ENCODE measurements at regions not wholly inside any gene's neighbourhood (a gene's known extent, or its start where the extent isn't known, plus 50 kb on each side); places are given as distances from the start of the nearest gene placed in this dataset.

DNA sequence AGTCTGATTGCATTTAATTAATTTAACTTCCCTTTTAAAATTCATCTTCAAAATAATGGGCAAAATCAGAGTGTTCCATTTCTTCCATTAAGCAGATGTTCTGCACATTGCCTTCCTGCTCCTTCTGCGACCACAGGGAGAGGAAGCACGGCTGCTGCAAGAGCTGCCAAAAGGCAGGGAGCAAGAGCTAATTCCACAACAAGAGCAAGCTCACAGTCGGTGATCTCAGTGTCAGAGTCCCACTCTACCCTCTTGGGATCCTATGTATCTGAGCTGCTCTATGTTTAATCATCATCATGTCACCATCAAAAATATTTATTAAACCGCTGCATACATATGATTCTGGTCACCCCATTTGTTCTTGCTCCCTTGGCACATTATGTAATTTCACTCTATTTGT lies 255.3 kb upstream of the CAMK1G start:
- DNase-seq (ENCODE audit: low spot score) = no peak

DNA sequence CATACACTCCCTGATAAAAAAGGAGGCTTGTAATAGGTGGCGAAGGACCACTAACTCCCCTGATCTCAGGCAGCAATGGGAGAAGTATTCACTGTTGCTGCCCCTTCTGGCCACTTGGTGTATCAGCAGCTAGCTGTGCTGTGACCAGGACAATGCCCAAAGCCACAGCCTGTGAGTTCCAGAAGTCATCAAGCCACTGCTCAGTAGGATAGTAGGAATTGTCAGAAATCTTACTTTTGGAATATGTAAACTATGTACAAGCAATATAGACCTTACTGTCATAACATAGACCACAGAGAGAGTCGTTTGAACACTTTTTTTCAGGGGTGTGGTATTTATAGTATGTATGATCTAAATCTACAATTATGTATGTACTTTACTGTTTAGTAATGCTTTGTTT lies 248.3 kb upstream of the CAMK1G start:
- DNase-seq (ENCODE audit: low spot score) = peak; percentile 16

GRCh38 chr1:209341146-209341545 lies 242.4 kb upstream of the CAMK1G start:
- no peak for DNase-seq (ENCODE audit: low spot score)

DNA sequence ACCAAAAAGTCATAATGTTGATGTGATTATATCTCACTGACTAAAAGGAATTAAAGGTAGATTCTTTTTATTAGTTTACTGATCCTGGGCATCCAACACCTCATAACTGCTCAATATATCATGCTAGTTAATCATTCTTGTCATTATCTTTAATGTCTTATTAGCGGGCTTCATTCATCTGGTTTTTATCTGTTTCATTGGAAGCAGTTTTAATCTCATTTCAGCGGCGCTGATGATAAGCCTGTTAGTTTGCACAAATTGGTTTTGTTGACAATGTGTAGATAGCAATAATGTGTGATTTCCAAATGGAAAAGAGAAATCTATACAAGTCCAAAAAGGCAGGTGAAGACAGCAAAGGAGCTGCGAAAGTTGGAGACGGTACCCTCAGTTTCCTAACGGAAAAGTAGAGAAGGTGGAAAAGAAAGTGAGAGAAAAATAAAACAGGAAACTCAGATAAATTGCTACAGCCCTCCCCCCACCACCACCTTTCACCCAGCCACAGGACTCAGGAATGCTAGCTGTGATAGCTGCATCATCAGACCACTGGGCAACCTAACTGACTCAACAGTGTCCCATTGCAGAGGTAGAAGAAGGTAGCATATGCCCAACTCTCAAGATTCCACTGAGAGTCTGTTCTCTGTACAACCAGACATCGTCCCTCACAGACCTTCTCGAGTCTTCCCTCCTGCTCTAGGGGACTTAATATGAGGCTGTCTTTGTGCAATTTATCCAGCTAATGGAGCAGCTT lies 241.7 kb upstream of the CAMK1G start:
- DNase-seq (ENCODE audit: low spot score) = no peak

DNA sequence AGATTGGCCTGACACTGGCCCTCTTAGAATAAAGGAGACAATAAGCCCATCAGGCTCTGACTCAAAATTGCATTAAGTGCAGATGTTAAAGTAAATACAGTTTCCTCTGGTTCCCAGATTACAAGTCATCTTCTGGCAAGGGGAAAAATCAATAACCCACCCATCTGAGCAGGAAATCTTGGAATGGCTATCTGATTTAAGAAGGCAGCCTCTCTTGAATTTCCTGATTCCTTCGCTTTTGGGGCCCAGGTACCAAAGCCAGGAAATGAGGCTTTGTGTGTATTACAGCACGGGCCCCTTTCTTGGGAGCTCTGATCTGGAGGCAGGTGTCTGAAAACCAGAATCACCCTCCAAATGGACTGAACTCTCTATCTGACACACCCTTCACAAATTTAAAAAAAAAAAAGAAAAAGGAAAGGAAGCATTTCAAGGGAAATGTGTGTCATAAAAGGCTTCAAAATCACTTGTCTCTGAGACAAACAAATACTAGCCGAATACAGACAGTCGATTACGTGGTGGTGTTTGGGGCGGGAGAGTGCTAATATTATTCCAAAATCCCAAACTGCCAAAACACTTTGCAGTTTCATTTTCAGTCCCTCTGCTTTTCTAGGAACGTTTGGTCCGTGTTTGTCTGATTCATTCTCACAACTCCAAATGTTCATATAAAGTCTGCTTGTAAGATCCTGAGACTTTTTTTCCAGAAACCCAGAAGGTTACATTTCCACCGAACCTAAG lies 240.9 kb upstream of the CAMK1G start:
- DNase-seq (ENCODE audit: low spot score) = no peak

- DNase-seq (ENCODE audit: low spot score) = no peak
Measured at GRCh38 chr1:209343511-209343910, 240.0 kb upstream of the CAMK1G start.

- no peak for DNase-seq (ENCODE audit: low spot score)
Measured at GRCh38 chr1:209344156-209344555, 239.4 kb upstream of the CAMK1G start.

- DNase-seq (ENCODE audit: low spot score) = no peak
Measured at GRCh38 chr1:209349363-209350308, 233.9 kb upstream of the CAMK1G start.

DNA sequence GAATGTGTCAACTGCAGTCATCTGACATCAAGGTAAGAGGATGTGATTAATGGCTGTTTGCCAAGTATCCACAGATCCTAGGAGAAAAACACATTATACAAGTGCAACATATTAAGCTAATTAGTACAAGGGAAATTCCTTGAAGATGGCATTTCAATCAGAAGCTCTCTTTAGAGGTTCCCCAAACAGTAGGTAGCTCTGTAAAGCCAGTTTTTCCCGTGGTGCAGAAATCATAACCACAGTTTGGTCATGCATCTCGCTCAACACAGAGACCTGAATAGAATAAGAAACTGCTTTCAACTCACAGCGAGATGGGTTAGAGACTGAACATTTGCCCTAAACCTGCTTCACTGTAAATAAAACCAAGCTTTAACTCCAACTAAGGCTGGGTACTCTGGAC lies 230.5 kb upstream of the CAMK1G start:
- no peak for DNase-seq (ENCODE audit: low spot score)

DNA sequence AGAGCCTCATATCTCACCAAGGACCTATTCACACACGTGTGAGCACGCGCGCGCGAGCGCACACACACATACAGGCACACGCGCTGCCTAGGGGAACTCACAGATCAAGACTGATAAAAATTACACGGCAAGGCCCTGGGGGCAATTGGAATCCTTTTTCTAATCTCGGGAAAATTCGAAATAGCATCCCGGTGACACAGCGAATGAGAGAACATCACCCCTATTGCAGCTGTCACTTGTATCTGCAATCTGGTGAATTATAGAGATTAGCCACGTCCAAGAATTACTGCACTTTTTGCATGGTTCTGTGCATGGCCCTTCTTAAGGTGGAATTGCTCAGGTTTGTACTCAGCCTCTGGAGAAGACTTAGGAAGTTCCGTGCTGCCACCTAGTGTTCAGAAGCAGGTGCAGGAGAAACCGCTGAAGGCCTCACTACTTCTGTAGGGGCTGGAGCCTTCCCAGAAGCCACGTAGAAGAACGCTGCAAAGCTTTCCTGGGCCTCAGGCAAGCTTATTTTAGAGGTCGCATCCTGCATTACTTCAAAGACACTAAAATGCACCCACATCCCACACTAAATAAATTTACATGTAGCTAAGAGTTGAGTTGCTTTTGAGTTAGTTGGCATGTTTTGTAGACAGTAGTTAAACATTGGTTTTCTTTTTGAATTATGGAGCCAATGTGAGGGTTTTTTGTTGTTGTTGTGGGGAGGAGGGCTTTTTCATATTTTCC lies 229.2 kb upstream of the CAMK1G start:
- DNase-seq (ENCODE audit: low spot score) = peak; percentile 13

DNA sequence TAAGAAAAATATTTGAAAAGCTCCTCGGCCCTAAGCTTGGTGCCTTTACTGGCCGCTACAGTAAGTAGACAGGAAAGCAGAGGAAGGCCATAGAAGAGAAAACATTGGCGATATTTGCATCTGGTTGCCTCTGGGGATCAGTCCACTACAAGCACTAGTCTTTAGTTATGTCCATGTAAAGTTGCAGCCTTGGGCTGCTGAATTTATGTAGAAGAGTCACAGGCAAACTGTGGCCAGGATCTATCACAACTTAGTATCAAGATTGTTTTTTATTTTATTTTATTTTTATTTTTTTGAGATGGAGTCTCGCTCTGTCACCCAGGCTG lies 228.7 kb upstream of the CAMK1G start:
- no peak for DNase-seq (ENCODE audit: low spot score)

DNA sequence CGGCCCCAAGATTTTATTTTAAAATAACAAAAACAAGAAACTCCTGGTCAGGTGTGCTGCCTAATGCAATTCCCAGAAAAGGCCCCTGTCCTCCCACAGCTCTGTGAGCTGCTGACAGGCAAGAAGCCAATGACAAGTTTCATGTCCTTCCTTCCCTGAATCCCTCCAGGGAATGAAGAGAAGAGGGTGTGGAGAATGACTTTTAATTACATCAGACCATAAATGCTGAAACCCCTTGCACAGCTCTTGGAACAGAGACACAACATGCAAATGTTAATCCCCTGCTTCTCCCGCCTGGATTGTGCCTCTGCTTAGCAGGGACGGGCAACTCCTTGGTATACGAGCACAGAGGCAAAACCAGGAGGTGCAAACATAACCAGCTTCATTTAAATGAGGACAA lies 228.1 kb upstream of the CAMK1G start:
- DNase-seq (ENCODE audit: low spot score) = no peak

DNA sequence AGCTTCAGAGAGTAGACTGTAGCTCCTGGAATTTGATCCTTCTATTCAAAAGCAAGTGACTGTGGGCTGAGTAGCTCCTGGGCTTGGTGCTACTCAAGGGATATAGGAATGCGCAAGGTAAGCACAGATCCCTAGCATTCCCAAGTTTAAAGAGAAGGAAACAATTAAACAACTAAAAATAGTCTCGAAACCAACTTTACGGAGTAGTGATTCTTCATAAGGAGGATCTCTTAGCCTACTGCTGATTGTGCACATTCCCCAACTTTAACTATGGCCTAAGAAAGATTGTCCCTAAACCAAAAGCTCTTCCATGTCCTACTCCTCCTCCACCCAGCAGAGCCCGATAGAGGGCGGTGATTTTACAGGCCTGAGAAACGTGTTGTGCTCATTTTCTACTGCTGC lies 226.5 kb upstream of the CAMK1G start:
- no peak for DNase-seq (ENCODE audit: low spot score)

DNA sequence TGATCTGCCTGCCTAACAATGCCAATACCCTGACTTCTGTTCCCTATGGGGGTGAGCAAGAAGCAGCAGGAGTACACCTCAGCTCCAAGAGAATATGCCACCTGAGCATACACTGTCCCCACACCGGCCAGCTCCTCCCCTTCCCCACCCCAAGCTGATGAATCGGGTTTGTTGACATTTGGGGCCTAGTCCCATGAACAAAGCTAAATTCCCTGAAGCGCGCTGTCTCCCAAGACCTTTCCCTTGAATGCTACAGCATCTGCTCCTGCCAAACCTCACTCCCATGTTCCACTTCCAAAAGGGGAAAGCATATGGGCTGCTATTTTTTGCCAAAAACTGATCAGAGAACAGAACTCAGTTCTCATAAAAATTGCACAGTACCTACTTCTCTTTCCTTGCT lies 220.4 kb upstream of the CAMK1G start:
- DNase-seq (ENCODE audit: low spot score) = no peak

GRCh38 chr1:209364716-209365115 lies 218.8 kb upstream of the CAMK1G start:
- DNase-seq (ENCODE audit: low spot score) = no peak

- DNase-seq (ENCODE audit: low spot score) = no peak
Measured at GRCh38 chr1:209367061-209367772, 216.3 kb upstream of the CAMK1G start.

- no peak for DNase-seq (ENCODE audit: low spot score)
Measured at GRCh38 chr1:209368864-209369598, 214.5 kb upstream of the CAMK1G start.

DNA sequence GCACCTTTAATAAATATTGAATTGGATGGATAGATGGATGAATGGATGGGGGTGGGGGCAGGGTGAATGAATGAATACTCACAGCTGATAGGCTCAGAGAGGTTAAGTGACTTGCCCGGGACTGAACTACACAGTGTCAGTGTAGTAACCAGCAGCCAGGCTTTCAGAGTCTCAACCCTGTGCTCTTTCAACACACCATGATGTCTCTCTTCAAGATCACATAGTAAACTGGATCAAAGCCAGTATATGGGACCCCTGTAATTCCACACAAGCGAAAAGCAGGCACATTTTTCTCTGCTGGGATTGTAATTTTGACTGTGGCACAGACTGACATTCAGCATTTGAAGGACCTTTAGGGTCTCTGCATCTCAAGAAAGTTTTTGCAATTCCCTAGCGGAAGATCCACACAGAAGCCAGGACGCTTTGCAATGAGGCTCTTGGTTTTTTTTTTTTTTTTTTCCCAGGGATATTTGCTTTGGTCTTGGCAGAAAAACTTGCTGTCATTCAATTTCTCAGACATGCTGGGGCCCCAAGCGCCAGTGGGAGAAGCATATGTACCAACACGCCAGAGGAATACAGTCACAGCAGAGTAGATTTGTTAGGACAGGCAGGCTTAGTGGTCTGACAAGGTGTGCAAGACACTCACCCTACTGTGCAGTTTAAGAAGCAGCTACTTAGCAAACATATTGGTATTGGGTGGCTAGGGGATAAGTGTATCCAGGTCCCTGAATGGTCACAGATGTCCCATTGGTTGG lies 213.1 kb upstream of the CAMK1G start:
- DNase-seq (ENCODE audit: low spot score) = no peak

GRCh38 chr1:209375097-209375496 lies 208.4 kb upstream of the CAMK1G start:
- DNase-seq (ENCODE audit: low spot score) = no peak
